ENCODE measurements at regions not wholly inside any gene's neighbourhood (a gene's known extent, or its start where the extent isn't known, plus 50 kb on each side); places are given as distances from the start of the nearest gene placed in this dataset.

- DNase-seq: no peak
These were observed 49.9 kb downstream of the RIN2 start for GRCh38 chr20:19807946-19808330.

GRCh38 chr20:19808498-19808897, 50.4 kb downstream of the RIN2 start:
- no peak for DNase-seq

- no peak for DNase-seq
These were observed 51.4 kb downstream of the RIN2 start for GRCh38 chr20:19809505-19809904.

GRCh38 chr20:19811231-19811630, 53.2 kb downstream of the RIN2 start:
- DNase-seq: no peak

GRCh38 chr20:19812056-19812455, 54.0 kb downstream of the RIN2 start:
- DNase-seq: no peak

GRCh38 chr20:19812696-19813095, 54.6 kb downstream of the RIN2 start:
- DNase-seq: no peak

- DNase-seq: no peak
These were observed 56.0 kb downstream of the RIN2 start for GRCh38 chr20:19813846-19814640.

GRCh38 chr20:19815553-19815991, 57.5 kb downstream of the RIN2 start:
- no peak for DNase-seq

GRCh38 chr20:19816386-19816785, 58.3 kb downstream of the RIN2 start:
- no peak for DNase-seq

GRCh38 chr20:19817017-19817416, 59.0 kb downstream of the RIN2 start:
- no peak for DNase-seq

GRCh38 chr20:19819149-19819548, 61.1 kb downstream of the RIN2 start:
- no peak for DNase-seq

- DNase-seq: no peak
These were observed 62.6 kb downstream of the RIN2 start for GRCh38 chr20:19820555-19821211.

- DNase-seq: no peak
These were observed 63.5 kb downstream of the RIN2 start for GRCh38 chr20:19821606-19822005.

GRCh38 chr20:19823216-19823615, 65.2 kb downstream of the RIN2 start:
- no peak for DNase-seq

GRCh38 chr20:19823971-19824370, 65.9 kb downstream of the RIN2 start:
- DNase-seq: no peak

- no peak for DNase-seq
These were observed 66.8 kb downstream of the RIN2 start for GRCh38 chr20:19824861-19825260.

- no peak for DNase-seq
These were observed 68.3 kb downstream of the RIN2 start for GRCh38 chr20:19826179-19826914.

GRCh38 chr20:19827818-19828217, 69.8 kb downstream of the RIN2 start:
- DNase-seq: no peak

- no peak for DNase-seq
These were observed 70.2 kb downstream of the RIN2 start for GRCh38 chr20:19828232-19828631.

- DNase-seq: no peak
These were observed 72.2 kb downstream of the RIN2 start for GRCh38 chr20:19830211-19830785.

GRCh38 chr20:19832875-19833274, 74.8 kb downstream of the RIN2 start:
- DNase-seq: no peak

GRCh38 chr20:19833395-19833794, 75.3 kb downstream of the RIN2 start:
- DNase-seq: no peak

- DNase-seq: no peak
These were observed 76.2 kb downstream of the RIN2 start for GRCh38 chr20:19834287-19834686.

- no peak for DNase-seq
These were observed 76.7 kb downstream of the RIN2 start for GRCh38 chr20:19834783-19835182.

Data from NCI-H2081 treated with DMSO at 0.1 percent for 48 hours (cell line).